Activated CD8-positive, alpha-beta T cell treated with anti-CD3 and anti-CD28 coated beads for 36 hours (primary cell): ENCODE measurements at regions not wholly inside any gene's neighbourhood (a gene's known extent, or its start where the extent isn't known, plus 50 kb on each side); places are given as distances from the start of the nearest gene placed in this dataset.

ENCODE experiments used
- ATAC-seq: fragments of 200-7000 bp; cut with Tn5 transposase; one replicate; pipeline ENCODE4 v1.10.0; 2021; ENCODE audit warnings: mild to moderate bottlenecking, moderate library complexity
- CTCF ChIA-PET: fragments of 350-600 bp; sonication (Branson Sonifier 250); formaldehyde crosslinking; loops from one replicate; lab custom pipeline; 2021; ENCODE audit warnings: antibody characterized with exemption; lab: Charles Lee
- POLR2A ChIA-PET: fragments of 350-600 bp; sonication (Branson Sonifier 250); formaldehyde crosslinking; loops from one replicate; lab custom pipeline; 2021; ENCODE audit warnings: antibody characterized with exemption; lab: Charles Lee
- DNase-seq: peaks from one replicate; pipeline ENCODE4 v3.0.0-alpha.2; 2020
- H3K27ac Mint-ChIP-seq: one replicate; pipeline ENCODE4 v1.8.0; 2021; ENCODE audit warnings: mild to moderate bottlenecking, mixed read lengths
- H3K27me3 Mint-ChIP-seq: one replicate; pipeline ENCODE4 v1.8.0; 2021; ENCODE audit warnings: mixed read lengths
- H3K36me3 Mint-ChIP-seq: one replicate; pipeline ENCODE4 v1.8.0; 2021; ENCODE audit warnings: low read depth, mixed read lengths
- H3K4me1 Mint-ChIP-seq: one replicate; pipeline ENCODE4 v1.8.0; 2021; ENCODE audit warnings: low read depth, mixed read lengths
- H3K4me3 Mint-ChIP-seq: one replicate; pipeline ENCODE4 v1.8.0; 2021; ENCODE audit warnings: mild to moderate bottlenecking, moderate library complexity, mixed read lengths
- H3K9me3 Mint-ChIP-seq: one replicate; pipeline ENCODE4 v1.8.0; 2021; ENCODE audit warnings: mixed read lengths
- CTCF ChIP-seq: fragments of 200-600 bp; IDR thresholded peaks from one replicate; pipeline ENCODE4 v1.8.0; 2022; ENCODE audit warnings: antibody characterized with exemption, mild to moderate bottlenecking
- intact Hi-C: fragments of 100-400 bp; cut with micrococcal nuclease; formaldehyde crosslinking; loops from one replicate; pipeline ENCODE4 v1.10.0; 2022

GRCh38 chr2:111698743-111699554 is 185.0 kb downstream of the ANAPC1 start:
- peaks cover 18% of the 10 kb centered on the region for H3K4me1 Mint-ChIP-seq
- intact Hi-C loops, result loop anchor here (10.0 kb wide), 1 partner anchor 74 kb away; no protein-coding TSS in a partner anchor
- POLR2A ChIA-PET, result interaction anchor here (1.0 to 1.2 kb wide), 2 partner anchors 9 to 12 kb away, joined by 3 read pairs; no protein-coding TSS in a partner anchor
- ATAC-seq (peak; percentile 84), DNase-seq (peak; percentile 70)
- CTCF ChIA-PET, result interaction anchor here (1.0 to 1.4 kb wide), 4 partner anchors 8 to 174 kb away, joined by 3 to 6 read pairs (median 4); no protein-coding TSS in a partner anchor
- H3K27me3 Mint-ChIP-seq, result peaks cover 9% of the 10 kb centered on the region
- no peak for TF ChIP-seq CTCF
- H3K4me3 Mint-ChIP-seq, result peak overlapping the region; percentile 26
- no peaks in the 10 kb centered on the region for H3K36me3 Mint-ChIP-seq
- peaks cover 2% of the 10 kb centered on the region for H3K9me3 Mint-ChIP-seq
- H3K27ac Mint-ChIP-seq, result peak overlapping the region; percentile 69

GRCh38 chr2:111701266-111701665 is 182.7 kb downstream of the ANAPC1 start:
- ATAC-seq (no peak), DNase-seq (no peak)
- intact Hi-C loops, result loop anchor here (10.0 kb wide), 1 partner anchor 586 kb away; no protein-coding TSS in a partner anchor
- H3K27ac Mint-ChIP-seq, result no peak overlapping the region
- ChIA-PET CTCF (interaction anchor here (1.0 to 2.2 kb wide), 4 partner anchors 10 to 896 kb away, joined by 3 to 10 read pairs (median 6); no protein-coding TSS in a partner anchor), POLR2A (interaction anchor here (0.6 kb wide), 1 partner anchor 368 kb away, joined by 3 read pairs; no protein-coding TSS in a partner anchor)
- no peak overlapping the region for H3K4me3 Mint-ChIP-seq
- peaks cover 9% of the 10 kb centered on the region for H3K27me3 Mint-ChIP-seq
- H3K9me3 Mint-ChIP-seq, result no peaks in the 10 kb centered on the region
- no peak for TF ChIP-seq CTCF
- H3K4me1 Mint-ChIP-seq, result peaks cover 35% of the 10 kb centered on the region
- H3K36me3 Mint-ChIP-seq, result no peaks in the 10 kb centered on the region

- no peaks in the 10 kb centered on the region for H3K9me3 Mint-ChIP-seq
- DNase-seq, result no peak
- no peak for ATAC-seq
- TF ChIP-seq CTCF, result no peak
- ChIA-PET CTCF (interaction anchor here (1.0 to 2.2 kb wide), 4 partner anchors 9 to 896 kb away, joined by 3 to 10 read pairs (median 6); no protein-coding TSS in a partner anchor), POLR2A (interaction anchor here (0.6 kb wide), 1 partner anchor 368 kb away, joined by 3 read pairs; no protein-coding TSS in a partner anchor)
- peaks cover 10% of the 10 kb centered on the region for H3K27me3 Mint-ChIP-seq
- intact Hi-C loops, result loop anchor here (10.0 kb wide), 1 partner anchor 587 kb away; no protein-coding TSS in a partner anchor
- H3K4me3 Mint-ChIP-seq, result no peak overlapping the region
- H3K4me1 Mint-ChIP-seq, result peaks cover 38% of the 10 kb centered on the region
- no peak overlapping the region for H3K27ac Mint-ChIP-seq
- H3K36me3 Mint-ChIP-seq, result no peaks in the 10 kb centered on the region
Observed at GRCh38 chr2:111701798-111702118, 182.2 kb downstream of the ANAPC1 start.

DNA sequence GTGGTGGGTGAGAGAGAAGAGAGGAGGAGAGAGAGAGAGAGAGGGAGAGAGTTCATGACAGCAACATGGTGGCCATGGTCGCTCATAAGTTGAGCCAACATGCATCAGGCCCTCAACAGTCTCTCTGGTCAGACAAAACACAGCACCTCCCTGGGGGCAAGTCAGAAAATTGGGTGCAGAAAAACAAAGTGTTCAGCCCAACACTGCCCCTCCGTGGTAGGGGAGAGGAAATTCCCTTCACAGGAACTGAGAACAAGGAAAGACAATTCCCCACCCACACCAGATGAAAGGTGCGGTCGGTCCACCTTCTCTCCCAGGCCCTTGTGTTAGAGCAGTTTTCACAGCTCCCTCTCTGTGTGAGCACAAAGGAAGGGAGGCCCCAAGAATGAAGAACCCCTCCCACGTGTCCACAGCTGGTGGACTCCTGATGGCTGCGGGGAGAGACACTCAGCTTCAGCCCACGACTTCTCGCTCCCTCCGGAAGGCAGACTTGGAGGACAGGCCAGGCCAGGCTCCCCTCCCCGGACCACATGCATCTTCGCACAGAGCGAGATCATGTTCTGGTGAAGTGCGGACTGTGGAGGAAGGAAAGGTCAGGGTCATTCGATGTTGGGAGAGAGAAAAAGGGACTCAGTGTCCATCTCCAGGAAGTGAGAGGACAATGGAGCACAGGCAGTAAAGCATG is 181.7 kb downstream of the ANAPC1 start:
- no peak for ATAC-seq
- Mint-ChIP-seq H3K27me3 (peaks cover 11% of the 10 kb centered on the region), H3K36me3 (no peaks in the 10 kb centered on the region), H3K4me3 (no peak overlapping the region), H3K27ac (no peak overlapping the region), H3K9me3 (no peaks in the 10 kb centered on the region), H3K4me1 (peaks cover 38% of the 10 kb centered on the region)
- ChIA-PET POLR2A (no interaction called here), CTCF (interaction anchor here (0.7 to 2.2 kb wide), 5 partner anchors 9 to 897 kb away, joined by 3 to 10 read pairs (median 3); no protein-coding TSS in a partner anchor)
- peak; percentile 55 for DNase-seq
- peak; percentile 78 for TF ChIP-seq CTCF
- intact Hi-C loops, result loop anchor here (10.0 kb wide), 1 partner anchor 587 kb away; no protein-coding TSS in a partner anchor
